Cardiac fibroblast (primary cell): ENCODE measurements at regions not wholly inside any gene's neighbourhood (a gene's known extent, or its start where the extent isn't known, plus 50 kb on each side); places are given as distances from the start of the nearest gene placed in this dataset.

Source experiments
- DNase-seq, 2 donors: peaks; one replicate each; pipeline versions ENCODE4 v3.0.0 to v3.0.0-alpha.2; 2010; ENCODE audit warnings: low read depth in 2 of 2
- H3K4me3 ChIP-seq, 2 donors: replicated peaks in 1 of 2; 1 replicate in 1 of 2; 2 replicates in 1 of 2; pipeline ENCODE4 v1.5.1; 2011; ENCODE audit warnings: low read depth in 2 of 2, low read length in 2 of 2, mild to moderate bottlenecking in 2 of 2, moderate library complexity in 1 of 2
- CTCF ChIP-seq: IDR thresholded peaks from one replicate; pipeline ENCODE4 v1.5.1; 2011; ENCODE audit warnings: low read depth, mild to moderate bottlenecking, low read length, inconsistent platforms

- peak; percentile 1 to 38 for DNase-seq
- TF ChIP-seq CTCF, result peak; percentile 32
- no peak overlapping the region for H3K4me3 ChIP-seq
Observed at GRCh38 chr20:39676857-39677391, 714.8 kb downstream of the DHX35 start.

- DNase-seq, result no peak
- TF ChIP-seq CTCF, result no peak
- no peak overlapping the region for H3K4me3 ChIP-seq
Observed at GRCh38 chr20:39676241-39676640, 714.1 kb downstream of the DHX35 start.

DNA sequence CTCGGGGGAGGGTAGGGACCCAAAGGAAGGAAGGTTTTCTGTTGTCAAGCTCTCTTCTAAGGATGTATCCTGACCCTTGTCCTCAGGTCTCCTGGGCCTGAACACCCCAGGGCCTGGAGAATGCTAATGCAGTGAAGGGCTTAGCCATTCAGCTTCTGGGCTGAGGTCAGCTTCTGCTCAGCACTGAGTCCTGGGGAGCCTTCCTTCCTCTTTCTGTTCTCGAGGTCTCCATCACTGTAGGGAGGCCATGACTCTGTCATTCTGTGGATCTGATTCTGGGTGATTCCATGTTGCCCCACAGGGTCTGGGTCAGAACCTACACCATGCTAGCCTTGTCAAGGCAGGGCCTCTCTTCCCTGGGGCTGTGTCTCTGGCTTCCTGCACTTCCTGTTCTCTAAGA is 712.7 kb downstream of the DHX35 start:
- TF ChIP-seq CTCF, result no peak
- no peak for DNase-seq
- no peak overlapping the region for H3K4me3 ChIP-seq

GRCh38 chr20:39670988-39671387 is 708.8 kb downstream of the DHX35 start:
- no peak for DNase-seq
- H3K4me3 ChIP-seq, result no peak overlapping the region
- no peak for TF ChIP-seq CTCF

DNA sequence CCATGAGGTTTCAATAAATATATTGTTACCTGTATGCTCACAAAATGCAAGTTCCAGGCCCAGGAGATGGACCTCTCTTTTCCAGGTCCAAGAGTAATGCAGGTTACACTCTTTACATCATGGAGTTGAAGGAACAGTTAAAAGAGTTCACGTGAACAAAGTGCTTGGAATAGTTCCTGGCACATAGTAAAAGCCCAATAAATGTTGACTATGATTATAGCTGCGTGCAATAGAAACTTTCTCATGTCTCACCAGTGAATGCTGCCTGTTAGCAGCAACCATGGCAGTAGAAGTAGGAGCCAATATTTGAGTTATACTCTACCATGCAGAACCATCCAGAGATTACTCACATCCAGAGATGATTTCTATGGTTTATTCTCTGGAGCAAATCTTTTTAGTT is 707.5 kb downstream of the DHX35 start:
- TF ChIP-seq CTCF, result no peak
- no peak for DNase-seq

DNA sequence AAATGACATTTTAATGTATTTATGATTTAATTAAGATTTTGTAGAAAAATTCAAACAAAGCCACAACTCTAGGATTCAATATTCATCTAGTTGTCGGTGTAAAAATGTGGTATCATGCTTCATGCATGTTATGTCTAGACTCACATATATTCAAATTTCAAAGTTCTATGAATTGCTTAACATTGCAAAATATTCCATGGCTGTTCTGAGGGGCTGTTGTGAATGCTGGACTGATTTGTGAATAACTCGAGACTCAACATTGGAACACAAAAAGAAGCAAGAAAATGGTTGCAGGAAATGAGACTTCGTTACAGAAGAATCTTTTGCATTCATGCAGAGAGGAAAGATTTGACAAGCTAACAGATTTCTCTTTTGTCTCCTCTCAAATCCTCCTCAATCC is 705.9 kb downstream of the DHX35 start:
- no peak for TF ChIP-seq CTCF
- H3K4me3 ChIP-seq, result no peak overlapping the region
- DNase-seq, result no peak

More for the DNA sequence above, 707.5 kb downstream of the DHX35 start:
- no peak overlapping the region for H3K4me3 ChIP-seq

GRCh38 chr20:39661833-39662232 is 699.7 kb downstream of the DHX35 start:
- H3K4me3 ChIP-seq, result no peak overlapping the region
- TF ChIP-seq CTCF, result no peak
- DNase-seq, result peak in 1 of 2 donors; percentile 40
